Stimulated activated CD8-positive, alpha-beta memory T cell treated with anti-CD3 and anti-CD28 coated beads, Interleukin-2, amount 100 ng/mL, for 48 hours (primary cell): ENCODE measurements at regions not wholly inside any gene's neighbourhood (a gene's known extent, or its start where the extent isn't known, plus 50 kb on each side); places are given as distances from the start of the nearest gene placed in this dataset.
"Not testable (repeated sequence)": the region's sequence is repeated elsewhere in the genome, so short reads cannot be mapped to it uniquely, and the experiment has no call there.

ENCODE experiments used
- DNase-seq, 2 donors: peaks; one replicate each; pipeline ENCODE4 v3.0.0-alpha.2; 2020; ENCODE audit warnings: low read depth in 2 of 2

GRCh38 chr3:11739706-11740105 is 96.0 kb upstream of the VGLL4 start:
- no peak for DNase-seq

GRCh38 chr3:11739123-11739522 is 95.4 kb upstream of the VGLL4 start:
- DNase-seq = no peak

GRCh38 chr3:11737742-11738141 is 94.0 kb upstream of the VGLL4 start:
- DNase-seq = no peak

GRCh38 chr3:11736136-11736833 is 92.6 kb upstream of the VGLL4 start:
- DNase-seq = no peak

GRCh38 chr3:11735638-11736037 is 91.9 kb upstream of the VGLL4 start:
- DNase-seq = no peak

GRCh38 chr3:11735111-11735510 is 91.4 kb upstream of the VGLL4 start:
- DNase-seq = not testable (repeated sequence)

GRCh38 chr3:11733914-11734313 is 90.2 kb upstream of the VGLL4 start:
- DNase-seq = no peak

GRCh38 chr3:11727207-11727606 is 83.5 kb upstream of the VGLL4 start:
- no peak for DNase-seq

- no peak for DNase-seq
Observed at GRCh38 chr3:11726146-11726545, 82.4 kb upstream of the VGLL4 start.

GRCh38 chr3:11725340-11725641 is 81.6 kb upstream of the VGLL4 start:
- not testable (repeated sequence) for DNase-seq

- no peak for DNase-seq
Observed at GRCh38 chr3:11724615-11725339, 81.1 kb upstream of the VGLL4 start.

GRCh38 chr3:11721479-11721878 is 77.8 kb upstream of the VGLL4 start:
- DNase-seq = no peak

- DNase-seq = no peak
Observed at GRCh38 chr3:11720917-11721411, 77.2 kb upstream of the VGLL4 start.

- peak; percentile 23 to 30 for DNase-seq
Observed at GRCh38 chr3:11720304-11720898, 76.7 kb upstream of the VGLL4 start.

GRCh38 chr3:11719406-11720303 is 75.9 kb upstream of the VGLL4 start:
- DNase-seq = peak; percentile 47 to 61

- DNase-seq = peak in 1 of 2 donors; percentile 29
Observed at GRCh38 chr3:11718637-11719405, 75.1 kb upstream of the VGLL4 start.

- no peak for DNase-seq
Observed at GRCh38 chr3:11717768-11718636, 74.3 kb upstream of the VGLL4 start.

- DNase-seq = no peak
Observed at GRCh38 chr3:11717301-11717700, 73.6 kb upstream of the VGLL4 start.

- no peak for DNase-seq
Observed at GRCh38 chr3:11716573-11717290, 73.0 kb upstream of the VGLL4 start.

GRCh38 chr3:11713171-11713570 is 69.5 kb upstream of the VGLL4 start:
- no peak for DNase-seq
